NOMO-1 treated with dmso at 0.1 percent for 144 hours (cell line): ENCODE measurements at regions not wholly inside any gene's neighbourhood (a gene's known extent, or its start where the extent isn't known, plus 50 kb on each side); places are given as distances from the start of the nearest gene placed in this dataset.

Source experiments
- DNase-seq: peaks from one replicate; lab custom pipeline; 2025; ENCODE audit not compliant: unreplicated experiment; lab: John Stamatoyannopoulos, UW

DNA sequence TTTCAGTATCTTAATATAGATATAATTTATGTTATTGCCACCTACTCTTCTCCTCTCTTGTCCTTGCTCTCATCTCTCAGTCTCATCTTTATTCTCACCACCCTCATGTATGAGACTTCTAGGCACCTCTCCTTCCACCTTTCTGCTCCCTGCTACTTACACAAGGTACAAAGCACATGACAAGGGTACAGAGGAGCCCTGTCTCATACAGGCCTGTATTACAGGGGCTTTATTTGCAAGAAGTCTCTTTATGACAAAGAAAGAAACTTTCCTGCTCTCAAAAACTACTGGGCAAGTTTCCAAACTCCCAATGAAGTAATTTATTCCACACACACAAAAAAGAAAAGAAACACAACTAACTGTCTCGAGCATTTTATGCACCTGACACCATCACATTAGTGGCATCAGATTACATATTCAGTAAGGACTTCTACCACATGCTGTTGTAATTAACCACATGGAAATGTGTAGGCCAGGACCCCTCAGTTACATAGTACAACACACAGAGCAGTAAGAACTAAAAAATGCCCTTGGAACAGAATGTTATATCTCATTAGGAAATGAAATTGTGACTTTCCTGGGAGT, 253.1 kb downstream of the FZD1 start:
- no peak for DNase-seq

DNA sequence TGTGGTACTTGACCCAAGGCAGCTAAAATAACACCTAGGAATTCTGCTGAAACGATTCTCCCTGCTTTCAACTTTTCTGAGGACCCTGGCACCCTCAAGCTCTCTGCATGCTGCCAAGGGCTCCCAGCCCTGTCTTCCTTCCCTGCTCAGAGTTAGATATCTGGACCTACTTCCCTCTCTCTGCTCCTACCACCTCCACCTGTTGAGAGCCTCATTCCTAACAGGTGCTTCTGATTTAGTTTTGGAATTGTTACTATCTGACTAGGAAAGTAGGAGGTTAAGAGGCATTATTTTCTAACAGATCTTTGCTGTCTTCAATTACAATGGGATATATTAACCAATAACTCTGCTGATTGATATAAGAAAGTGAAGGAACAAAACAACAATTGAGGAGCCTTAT, 253.8 kb downstream of the FZD1 start:
- no peak for DNase-seq

GRCh38 chr7:91519241-91520158, 255.3 kb downstream of the FZD1 start:
- peak; percentile 78 for DNase-seq

DNA sequence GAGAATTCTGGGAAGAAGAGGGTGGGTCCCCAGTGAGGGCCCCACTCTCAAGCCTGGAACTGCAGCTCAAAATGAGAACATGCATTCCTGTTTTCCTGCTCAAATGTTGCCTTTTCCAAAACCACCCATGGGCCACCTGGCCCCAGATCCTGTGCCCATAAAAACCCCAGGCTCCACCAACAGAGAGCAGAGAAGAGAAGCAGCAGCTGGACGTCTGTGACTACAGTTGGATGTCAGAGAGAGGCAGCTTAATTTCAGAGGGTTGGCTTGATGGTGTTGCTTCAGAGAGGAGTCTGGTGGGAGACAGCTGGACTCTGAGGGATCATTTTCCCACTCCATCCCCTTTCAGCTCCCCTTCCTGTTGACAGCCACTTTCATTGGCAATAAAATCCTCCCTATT, 256.4 kb downstream of the FZD1 start:
- DNase-seq: no peak

GRCh38 chr7:91526404-91526803, 262.2 kb downstream of the FZD1 start:
- no peak for DNase-seq

GRCh38 chr7:91527460-91527859, 263.2 kb downstream of the FZD1 start:
- no peak for DNase-seq

- DNase-seq: no peak
Measured at GRCh38 chr7:91533996-91534395, 269.8 kb downstream of the FZD1 start.

- DNase-seq: no peak
Measured at GRCh38 chr7:91537260-91538152, 273.3 kb downstream of the FZD1 start.

GRCh38 chr7:91541641-91542040, 277.4 kb downstream of the FZD1 start:
- no peak for DNase-seq

DNA sequence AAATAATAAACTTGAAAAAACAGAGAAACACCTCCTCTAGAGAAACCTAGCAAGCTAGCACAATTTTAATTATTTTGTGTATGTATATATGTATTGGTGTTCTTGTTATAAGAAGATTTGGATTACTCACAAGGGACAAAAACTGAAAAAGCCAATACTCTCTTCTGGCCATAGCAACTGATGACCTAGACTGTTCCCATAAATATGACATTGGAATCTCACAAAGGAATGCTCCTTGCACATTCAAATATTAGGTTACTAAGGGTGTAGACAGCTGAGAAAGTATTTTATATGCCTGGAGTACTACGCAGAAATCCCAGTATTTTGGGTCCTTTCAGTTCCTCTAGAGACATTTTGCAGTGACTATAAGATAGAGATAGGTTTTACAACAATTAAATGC, 279.4 kb downstream of the FZD1 start:
- no peak for DNase-seq

GRCh38 chr7:91549878-91550277, 285.6 kb downstream of the FZD1 start:
- DNase-seq: no peak

GRCh38 chr7:91550931-91551330, 286.7 kb downstream of the FZD1 start:
- no peak for DNase-seq

DNA sequence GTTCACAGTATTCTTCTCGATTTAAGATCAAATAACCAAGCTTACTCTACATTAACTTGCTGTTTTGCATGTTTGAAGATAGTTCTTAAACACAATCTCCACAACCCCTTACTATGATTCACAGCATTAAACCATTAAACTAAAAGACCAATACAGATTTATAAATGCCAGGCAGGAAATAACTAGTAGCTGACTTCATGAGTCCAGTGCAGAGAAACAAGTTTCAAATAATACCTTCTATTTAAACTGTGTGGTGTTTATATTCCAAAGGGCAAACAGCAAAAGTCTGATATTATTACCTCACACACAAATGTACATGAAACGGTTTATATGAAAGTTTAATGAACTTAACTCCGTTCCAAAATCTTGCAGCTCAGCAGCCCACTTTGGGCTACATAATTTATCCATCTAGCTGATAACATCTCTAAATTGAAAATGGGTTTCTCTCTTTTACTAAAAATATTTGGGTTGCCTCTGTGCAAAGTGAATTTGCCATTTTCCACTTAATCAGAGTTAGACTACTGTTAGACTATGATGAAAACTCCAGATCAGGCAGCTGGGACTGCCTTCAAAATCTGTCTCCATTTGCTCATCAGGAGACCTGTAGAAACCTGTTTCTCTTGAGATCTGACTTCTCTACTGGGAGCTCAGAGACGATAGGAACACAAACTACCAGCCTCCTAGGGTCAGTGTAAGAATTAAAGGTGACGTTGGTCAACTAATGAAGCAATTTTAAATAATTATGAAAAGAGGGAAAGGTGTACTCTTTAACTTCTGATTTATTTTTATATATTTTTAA, 287.3 kb downstream of the FZD1 start:
- no peak for DNase-seq

DNA sequence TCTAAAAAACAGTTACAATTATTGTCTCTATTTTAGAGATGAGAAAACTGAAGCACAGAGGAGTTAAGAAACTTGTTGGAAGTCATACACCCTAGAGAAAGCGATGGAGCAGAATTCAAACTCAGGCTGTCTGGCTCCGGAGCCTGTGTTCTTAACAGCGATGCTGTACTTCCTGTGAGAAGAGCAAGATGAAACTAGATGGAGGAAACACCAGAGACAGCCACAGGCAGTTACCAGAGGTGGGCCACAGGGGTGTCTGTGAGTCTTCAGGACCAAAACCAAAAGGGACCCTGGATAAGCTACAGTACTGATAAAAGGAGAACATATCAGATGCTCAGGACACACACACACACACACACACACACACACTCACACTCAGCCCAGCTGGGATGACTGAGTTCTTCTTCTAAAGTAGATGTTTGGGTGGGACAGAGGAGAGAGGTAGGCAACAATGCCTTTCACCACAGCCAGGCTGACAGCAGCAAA, 289.2 kb downstream of the FZD1 start:
- DNase-seq: no peak

- DNase-seq: no peak
Measured at GRCh38 chr7:91554883-91555282, 290.6 kb downstream of the FZD1 start.

DNA sequence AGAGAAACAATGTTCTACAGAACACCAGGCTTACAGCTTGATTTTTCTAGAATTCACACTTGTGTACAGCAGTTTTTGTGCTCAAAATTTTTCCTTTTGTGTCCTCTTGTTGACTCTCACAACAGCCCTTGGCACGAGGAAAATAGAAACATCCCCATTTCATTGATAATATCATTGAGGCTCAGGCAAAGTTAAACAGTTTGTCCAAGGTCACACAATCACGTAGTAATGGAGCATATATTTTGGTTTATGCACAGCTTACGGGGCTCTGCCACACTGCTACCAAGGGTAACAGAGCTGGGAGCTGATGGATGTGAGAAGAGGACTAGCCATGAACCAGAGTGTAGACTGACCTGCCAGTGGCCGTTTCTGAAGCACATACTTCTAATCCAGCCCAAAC, 292.0 kb downstream of the FZD1 start:
- DNase-seq: no peak

DNA sequence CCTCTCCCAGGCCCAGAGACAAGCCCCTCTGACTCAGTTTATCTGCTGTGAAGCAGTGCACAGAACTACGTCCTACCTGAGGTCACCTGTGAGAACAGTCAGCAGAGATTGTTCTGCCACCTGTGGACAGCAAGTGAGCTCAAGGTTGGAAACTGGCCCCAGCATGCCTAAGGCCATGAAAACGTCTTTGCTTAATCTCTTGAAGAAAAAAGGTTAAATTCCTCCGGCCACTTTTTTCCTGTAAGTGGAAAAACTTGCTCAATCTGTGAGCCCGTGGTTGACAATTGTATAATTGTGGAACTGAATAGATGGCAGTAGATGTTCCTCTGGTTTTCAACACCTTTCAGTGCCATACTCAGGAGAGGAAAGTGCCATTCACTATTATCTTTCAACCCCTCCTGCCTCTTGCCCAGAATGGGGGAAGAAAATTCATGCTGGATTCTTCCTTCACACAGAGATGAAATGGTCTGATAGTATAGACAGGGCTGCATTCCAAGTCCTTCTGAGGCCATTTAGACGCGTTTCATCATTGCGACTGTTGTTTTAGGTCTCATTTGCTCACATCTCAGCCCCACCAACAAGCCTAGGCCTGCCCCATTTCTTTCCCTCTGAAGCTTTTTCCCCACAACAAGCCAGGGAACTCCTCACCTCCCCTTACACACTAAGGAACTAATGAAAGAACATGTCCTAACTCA, 292.9 kb downstream of the FZD1 start:
- DNase-seq: no peak

GRCh38 chr7:91557789-91558404, 293.7 kb downstream of the FZD1 start:
- no peak for DNase-seq

DNA sequence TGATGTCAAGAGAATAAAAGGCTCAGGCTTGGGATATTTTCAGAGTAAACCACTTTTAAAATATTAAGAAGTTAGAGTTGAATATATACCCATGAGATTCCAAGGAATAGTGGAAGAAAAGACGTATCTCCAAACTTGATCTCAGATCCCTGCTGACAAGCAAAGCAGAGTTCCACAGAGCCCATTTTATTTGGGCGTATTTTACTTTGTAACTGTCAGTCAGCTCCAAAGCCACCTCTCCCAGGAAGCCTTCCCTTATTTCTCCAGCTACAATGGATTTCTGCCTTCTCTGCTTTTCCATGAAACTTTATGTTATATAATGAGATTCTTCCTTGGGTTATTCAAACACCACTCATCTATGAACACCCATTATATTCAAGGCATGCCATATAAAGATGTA, 295.7 kb downstream of the FZD1 start:
- no peak for DNase-seq

DNA sequence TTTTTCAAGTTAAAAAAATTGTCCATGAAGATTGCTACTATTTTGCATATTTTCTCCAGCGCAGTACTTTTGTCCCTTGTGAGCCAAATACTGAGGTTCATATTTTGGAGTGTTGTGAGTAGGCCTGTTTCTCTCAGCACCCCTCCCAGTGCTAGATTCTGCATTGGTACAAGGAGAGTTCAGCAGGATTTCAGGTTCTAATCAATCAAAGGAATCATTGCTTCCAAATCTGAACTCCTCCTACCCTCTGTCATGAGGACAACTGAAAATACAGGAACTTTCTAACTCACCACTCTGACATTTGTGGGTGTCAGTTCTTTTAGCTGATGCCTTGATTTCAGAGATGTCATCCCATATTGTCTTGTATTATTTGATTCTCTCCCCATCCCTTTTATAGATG, 299.9 kb downstream of the FZD1 start:
- DNase-seq: no peak
